ENCODE measurements at regions not wholly inside any gene's neighbourhood (a gene's known extent, or its start where the extent isn't known, plus 50 kb on each side); places are given as distances from the start of the nearest gene placed in this dataset.
"Not testable (repeated sequence)": the region's sequence is repeated elsewhere in the genome, so short reads cannot be mapped to it uniquely, and the experiment has no call there.

GRCh38 chrY:12490558-12491209 is 210.3 kb upstream of the USP9Y start:
- no peak for DNase-seq (ENCODE audit: extremely low spot score)
- no peak for TF ChIP-seq CTCF (IDR thresholded peaks at IDR 0.05; ENCODE audit: control extremely low read depth, extremely low read depth, low read depth, missing control alignments)
- CTCF ChIA-PET = no interaction called here
- POLR2A ChIA-PET = no interaction called here

- ChIA-PET POLR2A (no interaction called here), CTCF (no interaction called here)
- DNase-seq (ENCODE audit: extremely low spot score) = no peak
- TF ChIP-seq CTCF (IDR thresholded peaks at IDR 0.05; ENCODE audit: control extremely low read depth, extremely low read depth, low read depth, missing control alignments) = no peak
Measured at GRCh38 chrY:12492218-12492617, 208.8 kb upstream of the USP9Y start.

GRCh38 chrY:12496007-12496406 is 205.0 kb upstream of the USP9Y start:
- DNase-seq (ENCODE audit: extremely low spot score) = no peak
- TF ChIP-seq CTCF (IDR thresholded peaks at IDR 0.05; ENCODE audit: control extremely low read depth, extremely low read depth, low read depth, missing control alignments) = no peak
- POLR2A ChIA-PET = no interaction called here
- CTCF ChIA-PET = no interaction called here

GRCh38 chrY:12500096-12500495 is 200.9 kb upstream of the USP9Y start:
- no peak for TF ChIP-seq CTCF (IDR thresholded peaks at IDR 0.05; ENCODE audit: control extremely low read depth, extremely low read depth, low read depth, missing control alignments)

GRCh38 chrY:12504028-12504427 is 197.0 kb upstream of the USP9Y start:
- CTCF ChIA-PET; POLR2A ChIA-PET; DNase-seq (ENCODE audit: extremely low spot score): not testable (repeated sequence)

More at GRCh38 chrY:12500096-12500495, 200.9 kb upstream of the USP9Y start:
- POLR2A ChIA-PET = no interaction called here
- CTCF ChIA-PET = no interaction called here
- no peak for DNase-seq (ENCODE audit: extremely low spot score)

GRCh38 chrY:12517338-12517737 is 183.7 kb upstream of the USP9Y start:
- DNase-seq (ENCODE audit: extremely low spot score) = no peak
- ChIA-PET POLR2A (no interaction called here), CTCF (no interaction called here)
- TF ChIP-seq CTCF (IDR thresholded peaks at IDR 0.05; ENCODE audit: control extremely low read depth, extremely low read depth, low read depth, missing control alignments) = no peak

- ChIA-PET POLR2A (no interaction called here), CTCF (no interaction called here)
- TF ChIP-seq CTCF (IDR thresholded peaks at IDR 0.05; ENCODE audit: control extremely low read depth, extremely low read depth, low read depth, missing control alignments) = no peak
- DNase-seq (ENCODE audit: extremely low spot score) = no peak
Measured at GRCh38 chrY:12525206-12525605, 175.8 kb upstream of the USP9Y start.
